NCI-H2227 (cell line): ENCODE measurements at regions not wholly inside any gene's neighbourhood (a gene's known extent, or its start where the extent isn't known, plus 50 kb on each side); places are given as distances from the start of the nearest gene placed in this dataset.

Source experiments
- DNase-seq: peaks from one replicate; lab custom pipeline; 2025; ENCODE audit not compliant: unreplicated experiment; lab: John Stamatoyannopoulos, UW

- no peak for DNase-seq
Observed at GRCh38 chr7:136807598-136807997, 60.9 kb upstream of the CHRM2 start.

GRCh38 chr7:136803028-136803427 lies 65.4 kb upstream of the CHRM2 start:
- no peak for DNase-seq

GRCh38 chr7:136783934-136784333 lies 84.5 kb upstream of the CHRM2 start:
- no peak for DNase-seq

- DNase-seq = no peak
Observed at GRCh38 chr7:136741941-136742340, 126.5 kb upstream of the CHRM2 start.

- DNase-seq = no peak
Observed at GRCh38 chr7:136728945-136729344, 139.5 kb upstream of the CHRM2 start.

- no peak for DNase-seq
Observed at GRCh38 chr7:136726460-136726859, 142.0 kb upstream of the CHRM2 start.

- DNase-seq = no peak
Observed at GRCh38 chr7:136717910-136718557, 150.4 kb upstream of the CHRM2 start.

GRCh38 chr7:136714062-136714461 lies 154.4 kb upstream of the CHRM2 start:
- no peak for DNase-seq

- DNase-seq = no peak
Observed at GRCh38 chr7:136710751-136711150, 157.7 kb upstream of the CHRM2 start.

- no peak for DNase-seq
Observed at GRCh38 chr7:136709876-136710275, 158.6 kb upstream of the CHRM2 start.

- no peak for DNase-seq
Observed at GRCh38 chr7:136702913-136703312, 165.5 kb upstream of the CHRM2 start.

- DNase-seq = no peak
Observed at GRCh38 chr7:136698977-136699376, 169.5 kb upstream of the CHRM2 start.

GRCh38 chr7:136698231-136698630 lies 170.2 kb upstream of the CHRM2 start:
- DNase-seq = no peak

- DNase-seq = no peak
Observed at GRCh38 chr7:136697271-136697670, 171.2 kb upstream of the CHRM2 start.

- no peak for DNase-seq
Observed at GRCh38 chr7:136693166-136694119, 175.0 kb upstream of the CHRM2 start.

GRCh38 chr7:136692221-136692620 lies 176.2 kb upstream of the CHRM2 start:
- DNase-seq = no peak

GRCh38 chr7:136688601-136689000 lies 179.9 kb upstream of the CHRM2 start:
- no peak for DNase-seq

- DNase-seq = no peak
Observed at GRCh38 chr7:136687693-136688322, 180.6 kb upstream of the CHRM2 start.

GRCh38 chr7:136685501-136686173 lies 182.8 kb upstream of the CHRM2 start:
- no peak for DNase-seq

GRCh38 chr7:136677471-136678365 lies 190.7 kb upstream of the CHRM2 start:
- no peak for DNase-seq
